Right lobe of liver (tissue), 4 donors: ENCODE measurements at regions not wholly inside any gene's neighbourhood (a gene's known extent, or its start where the extent isn't known, plus 50 kb on each side); places are given as distances from the start of the nearest gene placed in this dataset.

Experiments
- CTCF ChIP-seq, 4 donors: fragments of 200-600 bp in 3 of 4; fragments of 450-650 bp in 1 of 4; IDR thresholded peaks; one replicate each; pipeline versions ENCODE4 v1.5.1 to v1.8.0; 2016 to 2022; ENCODE audit warnings: antibody characterized with exemption in 4 of 4, mild to moderate bottlenecking in 2 of 4
- POLR2A ChIP-seq: fragments of 450-650 bp; IDR thresholded peaks from one replicate; pipeline ENCODE4 v1.6.1; 2017; ENCODE audit warnings: antibody characterized with exemption, mild to moderate bottlenecking
- donor health status: DM: no; HTN: no; CAD: no.
- donor health status: DM: no; HTN: no; CAD: no.
- donor health status: DM: no; HTN: yes; CAD: no.

GRCh38 chr2:196251132-196251531 is 79.8 kb upstream of the STK17B start:
- TF ChIP-seq CTCF (IDR thresholded peaks at IDR 0.05) (no peak), POLR2A (no peak)
